ENCODE measurements at regions not wholly inside any gene's neighbourhood (a gene's known extent, or its start where the extent isn't known, plus 50 kb on each side); places are given as distances from the start of the nearest gene placed in this dataset.

GRCh38 chr16:59385959-59386358 lies 651.8 kb upstream of the GOT2 start:
- no peak overlapping the region for H3K4me3 ChIP-seq (ENCODE audit: low read depth, low read length)
- DNase-seq (ENCODE audit: low read depth), result peak; percentile 2
- no peak for TF ChIP-seq CTCF (IDR thresholded peaks at IDR 0.05; ENCODE audit: insufficient read depth, low read length)

GRCh38 chr16:59385491-59385890 lies 651.4 kb upstream of the GOT2 start:
- no peak for TF ChIP-seq CTCF (IDR thresholded peaks at IDR 0.05; ENCODE audit: insufficient read depth, low read length)
- DNase-seq (ENCODE audit: low read depth), result no peak
- H3K4me3 ChIP-seq (ENCODE audit: low read depth, low read length), result no peak overlapping the region

GRCh38 chr16:59373632-59374031 lies 639.5 kb upstream of the GOT2 start:
- no peak for TF ChIP-seq CTCF (IDR thresholded peaks at IDR 0.05; ENCODE audit: insufficient read depth, low read length)
- no peak overlapping the region for H3K4me3 ChIP-seq (ENCODE audit: low read depth, low read length)
- DNase-seq (ENCODE audit: low read depth), result no peak

- no peak overlapping the region for H3K4me3 ChIP-seq (ENCODE audit: low read depth, low read length)
- DNase-seq (ENCODE audit: low read depth), result no peak
- no peak for TF ChIP-seq CTCF (IDR thresholded peaks at IDR 0.05; ENCODE audit: insufficient read depth, low read length)
Measured at GRCh38 chr16:59370717-59371116, 636.6 kb upstream of the GOT2 start.

DNA sequence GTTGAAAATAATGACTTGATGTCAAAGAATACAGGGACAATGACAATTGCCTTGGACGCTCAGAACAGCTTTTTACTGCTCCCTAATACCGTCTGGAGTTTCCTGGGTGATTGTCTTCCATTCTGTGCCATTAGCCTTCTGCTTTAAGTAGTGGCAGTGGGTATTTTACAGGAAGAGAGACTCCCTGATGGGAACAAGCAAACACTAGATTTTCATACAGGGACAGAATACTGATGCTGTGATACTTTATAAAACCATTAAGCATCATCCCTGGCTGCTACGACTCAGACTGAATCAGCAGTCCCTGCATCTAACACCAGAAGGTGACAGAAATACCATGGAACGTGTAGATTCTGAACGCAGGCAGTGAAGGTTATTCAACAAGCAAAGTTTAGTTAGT lies 635.4 kb upstream of the GOT2 start:
- TF ChIP-seq CTCF (IDR thresholded peaks at IDR 0.05; ENCODE audit: insufficient read depth, low read length), result no peak
- no peak for DNase-seq (ENCODE audit: low read depth)
- no peak overlapping the region for H3K4me3 ChIP-seq (ENCODE audit: low read depth, low read length)

GRCh38 chr16:59368586-59368985 lies 634.5 kb upstream of the GOT2 start:
- no peak for DNase-seq (ENCODE audit: low read depth)
- TF ChIP-seq CTCF (IDR thresholded peaks at IDR 0.05; ENCODE audit: insufficient read depth, low read length), result no peak

DNA sequence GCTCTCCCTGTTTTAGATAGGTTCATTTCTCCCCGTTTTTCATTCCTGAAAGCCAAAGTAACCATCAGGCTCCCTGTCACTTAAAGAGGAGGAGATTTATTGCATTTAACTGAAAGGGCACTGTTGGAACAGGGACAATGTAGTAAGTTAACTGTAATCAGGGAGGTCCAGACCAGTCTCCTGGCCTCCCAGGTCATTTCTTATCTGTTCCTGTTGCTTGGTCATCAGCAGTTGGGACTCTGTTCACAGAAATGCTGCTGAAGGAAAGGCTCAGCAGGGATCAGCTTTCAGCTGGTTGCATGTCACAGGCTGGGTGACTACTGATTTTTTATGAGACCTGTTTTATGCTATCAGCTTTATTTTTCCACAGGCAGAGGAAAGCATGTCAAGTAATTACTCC lies 622.6 kb upstream of the GOT2 start:
- no peak overlapping the region for H3K4me3 ChIP-seq (ENCODE audit: low read depth, low read length)
- no peak for TF ChIP-seq CTCF (IDR thresholded peaks at IDR 0.05; ENCODE audit: insufficient read depth, low read length)

More at GRCh38 chr16:59368586-59368985, 634.5 kb upstream of the GOT2 start:
- no peak overlapping the region for H3K4me3 ChIP-seq (ENCODE audit: low read depth, low read length)

More for the DNA sequence above, 622.6 kb upstream of the GOT2 start:
- no peak for DNase-seq (ENCODE audit: low read depth)
